ENCODE measurements at regions not wholly inside any gene's neighbourhood (a gene's known extent, or its start where the extent isn't known, plus 50 kb on each side); places are given as distances from the start of the nearest gene placed in this dataset.

DNA sequence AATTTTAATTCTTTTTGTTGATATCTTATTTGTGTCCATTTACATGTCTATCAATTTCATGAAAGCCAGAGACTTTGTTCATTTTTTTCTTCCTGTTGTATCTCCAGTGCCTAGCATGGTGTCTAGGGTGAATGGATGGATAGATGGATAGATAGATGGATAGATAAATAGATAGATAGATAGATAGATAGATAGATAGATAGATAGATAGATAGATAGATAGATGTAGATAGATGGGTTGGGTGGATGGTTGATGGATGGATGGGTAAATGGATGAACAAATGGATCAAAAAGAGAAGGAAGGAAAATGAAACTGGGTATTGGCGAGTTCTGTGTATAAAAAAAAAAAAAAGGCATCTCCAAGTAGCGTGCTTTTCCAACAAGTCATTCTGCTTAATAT lies 120.5 kb downstream of the FAM124B start:
- no peak for TF ChIP-seq POLR2A (IDR thresholded peaks at IDR 0.05; ENCODE audit: low read depth, low read length)
- no peak for TF ChIP-seq EZH2 (IDR thresholded peaks at IDR 0.05; ENCODE audit: borderline replicate concordance, low read depth, low read length, severe bottlenecking)
- TF ChIP-seq POLR2AphosphoS5 (IDR thresholded peaks at IDR 0.05; ENCODE audit: insufficient read depth, low read depth, low read length) = no peak
- TF ChIP-seq, protein P1, sequence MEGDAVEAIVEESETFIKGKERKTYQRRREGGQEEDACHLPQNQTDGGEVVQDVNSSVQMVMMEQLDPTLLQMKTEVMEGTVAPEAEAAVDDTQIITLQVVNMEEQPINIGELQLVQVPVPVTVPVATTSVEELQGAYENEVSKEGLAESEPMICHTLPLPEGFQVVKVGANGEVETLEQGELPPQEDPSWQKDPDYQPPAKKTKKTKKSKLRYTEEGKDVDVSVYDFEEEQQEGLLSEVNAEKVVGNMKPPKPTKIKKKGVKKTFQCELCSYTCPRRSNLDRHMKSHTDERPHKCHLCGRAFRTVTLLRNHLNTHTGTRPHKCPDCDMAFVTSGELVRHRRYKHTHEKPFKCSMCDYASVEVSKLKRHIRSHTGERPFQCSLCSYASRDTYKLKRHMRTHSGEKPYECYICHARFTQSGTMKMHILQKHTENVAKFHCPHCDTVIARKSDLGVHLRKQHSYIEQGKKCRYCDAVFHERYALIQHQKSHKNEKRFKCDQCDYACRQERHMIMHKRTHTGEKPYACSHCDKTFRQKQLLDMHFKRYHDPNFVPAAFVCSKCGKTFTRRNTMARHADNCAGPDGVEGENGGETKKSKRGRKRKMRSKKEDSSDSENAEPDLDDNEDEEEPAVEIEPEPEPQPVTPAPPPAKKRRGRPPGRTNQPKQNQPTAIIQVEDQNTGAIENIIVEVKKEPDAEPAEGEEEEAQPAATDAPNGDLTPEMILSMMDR (IDR thresholded peaks at IDR 0.05; ENCODE audit: extremely low read depth in 1 of 2, insufficient read depth in 1 of 2, low read depth in 1 of 2, low read length in 2 of 2) = no peak
- TF ChIP-seq, protein P2, sequence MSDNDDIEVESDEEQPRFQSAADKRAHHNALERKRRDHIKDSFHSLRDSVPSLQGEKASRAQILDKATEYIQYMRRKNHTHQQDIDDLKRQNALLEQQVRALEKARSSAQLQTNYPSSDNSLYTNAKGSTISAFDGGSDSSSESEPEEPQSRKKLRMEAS (IDR thresholded peaks at IDR 0.05; ENCODE audit: insufficient read depth, insufficient read length) = no peak

Data from endothelial cell of umbilical vein (primary cell).